Glomerular visceral epithelial cell (primary cell): ENCODE measurements at regions not wholly inside any gene's neighbourhood (a gene's known extent, or its start where the extent isn't known, plus 50 kb on each side); places are given as distances from the start of the nearest gene placed in this dataset.
"Not testable (repeated sequence)": the region's sequence is repeated elsewhere in the genome, so short reads cannot be mapped to it uniquely, and the experiment has no call there.

Experiments
- DNase-seq: peaks from one replicate; pipeline ENCODE4 v3.0.0-alpha.2; 2016; ENCODE audit errors: extremely low spot score

DNA sequence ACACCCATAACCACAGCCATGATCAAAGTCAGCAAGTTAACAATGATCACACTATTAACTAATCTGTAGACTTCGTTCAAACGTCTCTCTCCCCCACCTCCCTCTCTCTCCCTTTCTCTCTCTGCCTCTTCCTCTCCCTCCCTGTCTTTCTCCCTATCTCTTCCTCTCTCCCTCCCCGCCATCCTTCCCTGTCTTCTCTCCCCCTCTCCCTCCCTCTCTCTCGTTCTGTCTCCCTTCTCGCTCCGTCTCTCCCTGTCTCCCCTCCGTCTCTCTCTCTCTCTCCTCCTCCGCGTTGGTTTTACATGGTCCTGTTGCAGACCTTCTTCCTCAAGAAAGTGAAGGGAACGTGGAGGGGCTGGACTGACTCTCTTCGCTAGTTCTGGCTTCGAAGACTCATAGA is 308.9 kb upstream of the FOXQ1 start:
- DNase-seq, result no peak

DNA sequence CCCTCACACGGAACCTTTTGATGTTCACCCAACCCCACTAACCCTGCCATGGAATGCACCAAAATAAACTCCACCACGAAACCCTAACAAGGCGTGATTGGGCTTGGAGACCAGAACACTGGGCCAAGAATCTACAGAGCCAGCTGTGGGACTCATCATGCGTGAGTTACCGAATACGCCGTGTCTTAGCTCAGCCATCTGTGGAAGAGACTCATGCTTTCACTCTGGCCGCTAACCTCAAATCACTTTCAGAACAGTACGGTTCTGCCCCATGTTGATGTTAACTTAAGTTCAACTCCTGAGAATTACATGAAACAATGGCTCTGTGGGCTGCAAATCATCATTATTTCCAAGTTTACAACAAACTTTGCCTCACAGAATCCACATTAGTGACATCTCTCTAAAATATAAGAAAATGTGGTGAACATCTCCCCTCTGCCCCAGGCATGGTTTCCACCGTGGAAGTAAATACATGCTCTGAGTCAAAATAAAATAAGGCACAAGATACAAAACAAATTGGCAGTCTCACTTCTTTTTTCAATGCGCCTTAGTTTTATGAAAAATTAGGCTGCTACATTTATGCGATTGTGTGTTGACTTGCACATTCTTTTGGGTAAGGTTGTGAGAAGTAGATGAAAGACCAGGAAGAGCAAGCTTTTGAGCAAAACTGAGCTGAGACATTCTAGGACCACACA is 308.9 kb upstream of the EXOC2 start:
- DNase-seq, result no peak

DNA sequence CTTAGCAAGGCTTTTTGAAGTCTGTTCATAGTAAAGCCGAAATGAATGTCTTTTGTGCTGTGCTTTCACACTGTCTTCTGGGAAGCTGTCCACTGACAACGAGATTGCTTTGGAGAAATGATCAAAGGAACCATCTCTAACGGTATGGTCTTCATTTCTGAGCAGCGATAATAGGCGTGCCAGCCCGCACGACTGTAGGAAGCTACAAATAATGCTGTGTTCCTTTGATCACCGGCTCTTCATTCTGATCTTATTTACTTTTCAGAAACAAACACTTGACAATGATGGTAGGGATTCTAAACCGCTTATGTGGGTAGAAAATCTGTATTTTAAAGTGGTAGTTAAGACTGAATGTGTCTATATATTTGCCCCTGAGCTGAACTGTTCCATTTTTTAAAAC is 306.6 kb upstream of the EXOC2 start:
- DNase-seq, result no peak

DNA sequence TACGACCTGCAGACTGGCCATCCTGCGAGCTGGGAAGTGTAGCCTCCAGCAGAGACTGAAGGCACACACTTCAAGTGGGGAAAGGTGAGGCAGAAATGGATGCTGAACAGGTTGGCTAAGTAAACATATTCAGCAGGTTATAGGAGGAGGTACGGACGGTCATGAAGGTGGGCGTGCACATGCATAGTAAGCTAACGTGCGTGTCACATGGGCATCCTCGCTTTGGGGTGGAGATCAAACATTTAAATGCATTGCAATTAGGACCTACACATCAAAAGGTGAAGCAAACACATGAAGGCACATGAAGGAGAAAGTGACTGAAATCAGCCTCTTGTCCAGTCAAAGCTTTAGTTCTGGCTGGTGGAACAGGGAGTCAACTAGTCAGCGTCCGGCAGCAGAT is 305.6 kb upstream of the EXOC2 start:
- no peak for DNase-seq

DNA sequence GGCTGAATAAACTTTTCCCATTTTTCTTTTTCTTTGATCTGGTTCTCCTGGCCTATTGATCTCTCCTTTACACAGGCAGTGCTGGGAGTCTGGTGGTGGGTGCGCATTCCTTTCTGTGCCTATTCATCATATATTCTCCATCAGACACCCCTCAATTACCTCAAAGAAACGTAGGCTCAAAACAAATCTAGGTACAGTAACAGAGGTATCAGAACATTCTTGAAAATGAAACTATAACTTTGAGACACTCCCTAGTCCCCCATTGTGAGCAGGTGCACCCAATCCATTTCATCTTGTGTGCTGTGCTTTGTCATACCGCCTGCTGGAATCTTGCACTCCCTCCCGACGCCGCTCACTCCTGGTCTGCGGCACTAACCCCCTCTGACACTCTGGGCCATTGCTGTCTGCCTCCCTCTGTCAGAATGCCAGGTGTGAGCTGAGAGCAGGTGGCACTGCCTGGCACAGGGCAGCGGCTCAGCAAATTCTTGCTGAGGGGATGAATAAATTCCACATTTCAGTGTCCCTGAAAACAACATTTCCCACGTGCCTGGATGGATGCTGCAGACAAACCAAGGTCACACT is 303.4 kb upstream of the EXOC2 start:
- DNase-seq, result no peak

DNA sequence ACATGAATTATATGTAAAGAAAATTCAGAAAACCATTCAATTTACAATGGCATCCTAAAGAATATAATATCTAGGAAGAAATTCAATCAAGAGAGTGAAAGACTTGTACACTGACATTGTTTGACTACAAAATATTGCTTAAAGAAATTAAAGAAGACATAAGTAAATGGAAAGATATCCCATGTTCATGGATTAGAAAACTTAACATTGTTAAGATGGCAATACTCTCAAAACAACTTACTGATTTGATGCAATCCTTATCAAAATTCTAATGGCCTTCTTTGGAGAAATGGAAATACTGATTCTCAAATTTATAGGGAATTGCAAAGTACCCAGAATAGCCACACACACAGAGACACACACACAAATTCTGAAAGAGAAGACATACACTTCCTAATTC is 298.3 kb upstream of the EXOC2 start:
- no peak for DNase-seq

DNA sequence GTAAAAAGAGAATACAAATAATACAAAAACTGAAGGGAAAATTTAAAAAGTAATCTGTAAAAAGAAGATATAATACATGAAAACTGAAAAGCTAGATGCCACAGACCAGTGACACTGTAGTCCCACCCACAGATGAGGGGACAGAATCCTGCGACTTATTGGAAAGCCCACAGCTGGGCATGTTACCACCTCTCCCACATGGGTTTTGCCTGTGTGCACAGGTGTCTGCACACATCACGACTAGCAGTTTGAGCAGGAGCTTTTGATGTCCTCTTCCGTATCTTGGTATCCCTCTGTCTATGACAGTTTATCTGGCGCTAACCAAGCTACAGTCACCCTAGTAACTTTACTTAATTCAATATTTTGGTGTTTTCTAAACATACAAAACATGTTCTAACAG is 291.1 kb upstream of the EXOC2 start:
- no peak for DNase-seq

DNA sequence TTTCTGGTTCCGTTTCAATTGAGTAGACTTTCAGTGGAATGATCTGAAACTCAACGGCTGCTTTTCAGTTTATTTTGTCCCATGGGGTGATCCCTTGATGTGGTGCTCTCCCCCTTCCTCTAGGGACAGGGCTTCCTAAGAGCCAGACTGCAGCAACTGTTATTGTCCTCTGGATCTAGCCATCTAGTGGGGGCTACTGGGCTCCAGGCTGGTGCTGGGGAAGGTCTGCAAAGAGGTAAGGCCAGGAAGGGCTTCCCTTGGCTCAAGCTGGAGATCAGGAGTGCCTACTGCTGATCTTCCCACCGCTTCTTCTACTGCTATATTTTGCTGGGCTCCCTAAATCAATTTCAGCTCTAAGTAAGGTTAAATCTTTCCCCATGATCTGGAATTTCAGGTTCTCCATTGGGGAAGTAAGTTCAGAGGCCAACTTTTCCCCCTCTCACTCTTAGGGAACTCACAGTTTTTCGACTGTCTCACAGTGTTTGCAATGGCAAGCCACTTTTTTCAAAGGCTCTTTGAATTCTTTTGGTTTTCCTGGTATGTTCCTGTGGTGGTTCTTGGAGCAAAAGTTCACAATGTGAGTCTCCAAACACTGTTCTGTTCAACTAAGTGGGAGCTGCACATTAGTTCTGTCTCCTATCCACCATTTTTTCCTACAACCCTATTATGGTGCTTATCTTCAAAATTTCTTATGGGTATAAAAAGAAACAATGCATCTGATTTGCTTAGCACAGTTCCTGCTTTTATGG is 286.2 kb upstream of the EXOC2 start:
- DNase-seq, result no peak

DNA sequence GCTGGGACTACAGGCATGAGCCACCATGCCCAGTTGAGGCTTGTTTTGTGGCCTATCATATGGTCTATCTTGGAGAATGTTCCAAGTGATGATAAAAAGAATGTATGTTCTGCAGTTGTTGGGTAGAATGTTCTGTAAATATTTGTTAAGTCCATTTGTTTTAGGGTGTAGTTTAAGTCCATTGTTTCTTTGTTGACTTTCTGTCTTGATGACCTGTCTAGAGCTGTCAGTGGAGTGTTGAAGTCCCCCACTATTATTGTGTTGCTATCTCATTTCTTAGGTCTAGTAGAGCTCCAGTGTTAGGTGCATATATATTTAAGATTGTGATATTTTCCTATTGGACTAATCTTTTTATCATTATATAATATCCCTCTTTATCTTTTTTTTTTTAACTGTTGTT is 284.3 kb upstream of the EXOC2 start:
- not testable (repeated sequence) for DNase-seq

DNA sequence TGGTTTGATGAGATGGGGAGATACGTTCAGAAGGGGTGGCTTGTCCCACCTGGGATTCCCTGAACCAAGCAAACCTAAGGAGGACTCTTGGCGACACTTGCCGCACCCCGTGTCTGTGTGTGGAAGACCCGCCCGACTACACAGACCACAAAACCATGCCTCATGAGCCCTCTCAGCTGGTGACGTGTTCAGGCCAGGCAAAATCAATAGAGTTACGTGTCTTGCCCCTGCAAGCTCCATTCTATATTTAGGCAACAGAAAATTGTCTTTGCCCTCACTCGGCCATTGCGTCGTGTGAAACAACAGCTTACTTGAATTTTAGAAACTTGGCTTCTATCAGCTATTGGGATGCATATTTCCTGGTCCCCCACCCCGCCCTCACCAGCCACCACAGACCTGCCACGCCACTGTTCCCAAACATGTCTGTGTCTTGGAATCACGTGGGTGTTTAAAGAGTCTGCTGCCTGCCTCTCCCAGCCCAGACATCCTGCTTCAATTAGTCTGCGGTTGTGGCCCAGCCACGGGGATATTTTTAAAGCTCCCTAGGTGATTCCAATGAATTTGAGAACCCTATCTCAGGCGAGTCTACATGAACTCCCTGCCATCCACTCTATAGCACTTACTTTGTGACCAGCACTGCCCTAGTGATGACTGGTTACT is 279.2 kb upstream of the EXOC2 start:
- no peak for DNase-seq

DNA sequence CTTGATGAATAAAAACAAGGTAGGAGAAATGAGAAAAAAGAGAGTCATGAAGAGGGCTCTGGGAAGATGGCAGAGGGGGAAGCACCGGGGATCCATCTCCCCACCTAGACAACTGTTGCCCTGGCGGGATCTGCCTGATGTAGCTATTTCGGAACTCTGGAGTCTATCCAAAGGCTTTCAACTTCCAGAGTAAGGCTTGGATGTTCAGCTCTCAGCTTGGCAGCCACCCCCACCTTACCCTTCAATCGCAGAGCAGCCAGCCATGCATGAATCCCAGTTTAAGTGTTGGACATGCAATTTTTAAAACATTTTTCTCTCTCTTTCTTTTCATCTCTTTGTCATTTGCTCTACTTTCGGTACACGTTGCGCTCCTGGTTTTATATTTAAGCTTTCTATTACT is 275.9 kb upstream of the EXOC2 start:
- no peak for DNase-seq

DNA sequence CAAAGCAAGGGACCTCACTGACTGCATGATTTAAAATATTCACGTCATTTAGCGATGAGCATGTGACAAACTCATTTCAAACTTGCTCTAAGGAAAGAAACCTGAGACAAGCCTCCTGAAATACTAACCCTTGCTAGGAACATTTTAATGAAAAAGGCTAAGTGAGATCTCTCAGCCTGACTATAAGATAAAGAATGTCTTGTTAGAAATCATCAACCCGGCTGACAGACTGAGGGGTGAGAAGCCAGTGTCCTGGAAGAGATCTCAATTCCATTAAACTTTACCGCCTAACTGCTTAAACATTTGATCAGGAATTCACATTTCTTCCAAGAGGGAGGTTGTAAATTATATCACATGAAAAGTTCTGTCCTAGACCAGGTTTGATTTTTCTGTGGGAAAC is 274.8 kb upstream of the EXOC2 start:
- DNase-seq, result no peak

DNA sequence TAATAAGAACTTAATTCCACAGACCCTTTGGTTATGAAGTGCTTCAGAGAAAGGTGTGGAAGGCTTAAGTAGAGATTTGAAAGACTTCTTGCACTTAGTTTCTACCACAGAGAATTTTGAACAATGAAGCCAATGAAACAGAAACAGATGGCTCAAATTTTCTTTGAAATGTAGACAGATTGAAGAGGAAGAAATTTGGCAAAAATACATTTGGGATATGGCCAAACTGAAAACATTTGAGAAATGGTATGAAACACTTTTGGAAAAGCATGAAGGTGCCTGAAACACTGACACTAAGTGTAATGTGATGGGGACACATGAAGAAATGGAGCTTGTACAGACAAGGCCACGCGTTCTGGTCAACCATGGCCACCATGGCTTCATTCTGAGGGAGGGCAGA is 272.4 kb upstream of the EXOC2 start:
- no peak for DNase-seq

DNA sequence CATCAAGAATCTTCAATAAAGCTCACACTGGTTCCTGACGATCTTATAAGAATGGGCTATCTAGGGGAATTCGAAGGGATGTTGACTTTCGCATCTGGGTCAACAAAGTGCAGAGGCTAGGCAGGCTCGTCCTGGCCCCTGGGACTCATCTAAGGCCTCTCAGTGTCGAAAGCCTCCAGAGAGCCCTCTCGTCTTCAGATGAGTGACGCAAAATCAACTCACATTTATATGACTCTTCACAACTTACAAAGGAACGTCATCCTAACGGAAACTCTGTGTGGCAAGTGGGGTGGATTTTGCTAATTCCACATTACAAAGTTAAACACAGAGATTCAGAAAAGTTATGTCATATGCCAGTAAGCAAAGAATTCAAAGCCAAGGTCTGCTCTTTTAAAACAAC is 270.5 kb upstream of the EXOC2 start:
- DNase-seq, result no peak

DNA sequence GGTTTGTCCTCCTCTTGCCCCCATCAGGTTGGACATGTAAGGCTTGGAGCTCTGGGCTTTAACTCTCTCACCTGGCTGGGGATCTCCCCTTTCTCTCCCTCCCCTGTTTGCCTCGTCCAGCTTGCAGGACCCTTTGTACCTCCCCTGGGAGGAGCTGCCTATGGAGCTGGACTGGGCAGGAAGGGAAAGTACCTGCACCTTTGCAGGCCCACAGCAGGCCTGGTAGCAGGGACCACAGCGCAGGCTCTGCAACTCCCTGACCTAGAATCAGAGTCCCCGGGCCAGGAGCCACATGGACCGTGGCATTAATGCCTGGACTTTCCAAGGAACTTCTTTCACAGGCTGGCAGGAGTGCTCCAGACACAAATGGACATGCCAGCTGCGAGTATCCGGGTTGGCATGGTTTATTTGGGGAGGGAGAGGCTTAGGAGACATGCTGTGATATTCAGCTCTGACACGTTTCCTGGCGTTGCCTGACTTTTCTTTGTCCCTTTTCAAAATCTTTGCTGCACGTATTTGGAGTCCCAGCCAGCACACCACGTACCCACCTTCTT is 268.5 kb upstream of the EXOC2 start:
- no peak for DNase-seq

DNA sequence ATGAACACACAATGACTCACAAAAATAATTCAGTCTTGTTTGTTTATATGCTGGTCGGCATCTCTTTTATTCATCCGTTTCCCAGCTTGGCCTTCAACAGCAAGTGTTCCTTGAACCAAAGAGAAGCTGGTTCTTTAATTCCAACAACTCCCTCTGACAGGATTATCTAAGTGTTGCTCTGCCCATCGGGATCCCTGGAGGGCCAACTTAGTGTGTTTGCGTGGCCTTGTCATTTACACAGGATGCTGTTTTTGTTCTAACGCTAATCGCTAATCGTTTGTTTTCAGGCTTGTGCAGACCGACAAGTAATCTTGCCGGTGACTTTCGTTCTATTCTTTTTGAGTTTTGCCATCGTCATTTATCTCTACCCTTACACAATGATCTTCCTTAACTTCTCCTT is 267.4 kb upstream of the EXOC2 start:
- DNase-seq, result no peak

DNA sequence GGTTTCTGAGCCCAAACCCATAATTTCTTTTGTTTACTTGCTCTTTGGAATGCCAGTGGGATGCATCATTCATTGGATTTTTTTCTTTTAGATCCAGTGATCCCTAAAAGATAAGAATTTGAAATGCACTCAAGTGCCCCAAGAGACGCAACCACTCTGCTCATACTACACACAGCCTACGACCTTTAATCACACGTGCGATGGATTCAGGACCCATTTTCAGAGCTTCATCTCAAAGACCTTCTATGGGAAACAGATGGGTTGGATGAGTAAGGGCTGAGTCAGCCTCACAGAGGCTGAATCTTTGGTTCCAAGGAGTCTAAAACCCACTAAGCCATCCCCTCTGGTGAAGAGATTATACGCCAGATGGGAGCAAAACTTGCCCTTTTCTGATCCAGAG is 265.5 kb upstream of the EXOC2 start:
- DNase-seq, result no peak

DNA sequence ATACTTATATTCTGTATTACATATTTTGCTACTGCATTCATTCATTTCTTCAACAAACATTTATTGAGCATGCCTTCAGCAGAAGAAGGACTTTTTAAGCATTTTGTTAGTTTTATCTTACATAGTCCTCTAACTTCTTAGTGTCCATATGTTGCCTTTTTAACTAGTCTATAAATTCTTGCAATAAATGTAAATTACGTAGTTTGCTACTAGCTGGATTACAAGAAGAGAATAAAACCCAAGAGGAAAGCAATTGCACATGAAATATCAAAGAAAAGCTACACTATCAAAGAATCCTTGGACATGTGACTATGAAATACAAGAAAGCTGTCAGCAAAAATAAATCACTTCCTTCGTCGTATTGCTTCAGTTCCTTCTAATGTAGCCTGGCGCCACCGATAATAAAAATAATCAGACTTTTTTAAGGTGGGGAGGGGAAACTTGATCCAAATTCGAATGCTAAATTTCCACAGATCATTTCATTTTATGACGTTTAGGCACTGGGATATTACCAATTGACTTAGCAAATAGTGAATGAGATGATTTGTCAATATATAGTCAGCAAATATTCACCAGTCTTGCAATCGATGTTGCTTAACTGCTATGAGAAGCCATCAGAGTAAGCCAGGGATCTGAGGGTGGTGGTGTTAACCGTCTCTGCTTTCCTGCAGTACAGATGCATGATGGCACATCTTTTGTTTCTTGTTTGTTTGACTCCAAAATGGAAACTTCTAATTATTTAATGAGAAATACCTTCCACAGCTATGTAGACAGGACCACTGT is 258.7 kb upstream of the EXOC2 start:
- DNase-seq, result no peak

DNA sequence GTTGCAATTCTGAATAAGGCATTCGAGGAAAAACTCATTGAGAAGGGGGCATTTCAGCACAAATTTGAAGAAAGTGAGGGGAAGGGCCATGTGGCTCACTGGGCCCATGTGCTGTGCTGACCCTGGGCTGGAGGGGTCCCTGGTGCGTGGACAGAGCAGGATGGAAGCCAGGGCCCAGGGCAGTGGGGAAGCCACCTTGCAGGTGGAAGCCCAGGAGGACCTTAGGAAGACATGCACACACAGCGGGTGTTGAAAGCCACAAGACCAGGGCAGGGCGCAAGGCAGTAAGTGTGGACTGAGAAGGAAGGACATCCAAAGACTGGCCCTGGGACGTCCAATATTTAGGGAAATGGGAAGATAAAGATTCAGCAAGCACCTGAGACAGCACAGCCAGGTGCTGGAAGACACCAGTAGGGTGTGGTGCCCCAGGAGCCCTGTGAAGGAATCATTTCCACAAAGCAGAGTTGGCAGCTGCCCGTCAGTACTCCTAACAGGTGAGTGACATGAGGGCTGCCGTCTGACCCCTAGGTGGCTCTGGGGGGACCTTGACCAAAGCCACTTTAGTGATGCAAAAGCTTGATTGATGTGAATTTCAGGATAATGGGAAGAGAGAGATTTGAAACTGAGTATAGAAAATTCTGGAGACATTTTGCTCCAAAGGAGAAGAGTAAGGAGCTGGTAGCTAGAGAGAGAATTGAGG is 254.4 kb upstream of the EXOC2 start:
- no peak for DNase-seq

DNA sequence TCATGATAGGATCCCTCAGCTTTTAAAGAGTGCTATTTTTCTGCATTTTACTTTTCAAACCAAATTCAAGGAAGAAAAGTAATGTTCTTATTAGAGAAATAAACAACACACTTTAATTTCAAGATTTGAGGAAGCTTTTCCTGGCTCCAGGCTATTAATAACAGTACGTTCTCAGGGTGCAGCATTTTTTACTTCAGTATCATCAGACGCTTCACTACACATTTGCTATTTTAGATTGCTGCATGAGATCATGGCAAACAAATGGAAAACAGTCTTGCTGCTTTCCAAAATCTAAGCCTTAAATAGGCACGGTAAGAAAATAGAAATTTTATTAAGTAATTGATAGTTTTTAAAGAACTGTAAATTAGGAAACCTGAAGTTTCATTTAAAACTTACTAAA is 253.6 kb upstream of the EXOC2 start:
- DNase-seq, result no peak
